K562 (cell line): ENCODE measurements at regions not wholly inside any gene's neighbourhood (a gene's known extent, or its start where the extent isn't known, plus 50 kb on each side); places are given as distances from the start of the nearest gene placed in this dataset.

Source experiments
- BRF2 ChIP-seq: IDR thresholded peaks from 3 replicates; pipeline ENCODE4 v1.6.1; 2011; ENCODE audit warnings: borderline replicate concordance, mild to moderate bottlenecking; ENCODE audit not compliant: insufficient read length, insufficient read depth
- EHMT2 ChIP-seq: fragments of 450-650 bp; IDR thresholded peaks from 2 replicates; pipeline ENCODE4 v1.6.1; 2018; ENCODE audit warnings: antibody characterized with exemption
- EP400 ChIP-seq: fragments of 450-650 bp; IDR thresholded peaks from 2 replicates; pipeline ENCODE4 v1.6.1; 2017; ENCODE audit warnings: antibody characterized with exemption, mild to moderate bottlenecking, moderate library complexity
- IFI16 ChIP-seq: fragments of 250-450 bp; sonication (Bioruptor Pico); IDR thresholded peaks from 2 replicates; pipeline ENCODE4 v2.1.2; 2022; ENCODE audit warnings: mild to moderate bottlenecking, inconsistent platforms
- MED1 ChIP-seq: sonication (generic); formaldehyde crosslinking; IDR thresholded peaks from 2 replicates; pipeline ENCODE4 v1.8.1; 2023; ENCODE audit warnings: missing genetic modification reagents, borderline replicate concordance
- NELFE ChIP-seq: IDR thresholded peaks from 2 replicates; pipeline ENCODE4 v1.6.1; 2011; ENCODE audit warnings: mild to moderate bottlenecking; ENCODE audit not compliant: insufficient read depth, insufficient read length
- NR2C1 ChIP-seq, 2 experiments: fragments of 450-650 bp; IDR thresholded peaks; 2 replicates each; pipeline ENCODE4 v1.6.1; 2017; ENCODE audit warnings: mild to moderate bottlenecking in 2 of 2, antibody characterized with exemption in 1 of 2, inconsistent platforms in 1 of 2, missing compliant biosample characterization in 1 of 2, missing genetic modification characterization in 1 of 2
- PCBP2 ChIP-seq: fragments of 200-400 bp; formaldehyde crosslinking; IDR thresholded peaks from 2 replicates; pipeline ENCODE4 v1.6.1; 2018; ENCODE audit warnings: low read length, low read depth, mild to moderate bottlenecking, moderate library complexity; ENCODE audit not compliant: poor library complexity, severe bottlenecking
- PRMT5 ChIP-seq: sonication (generic); formaldehyde crosslinking; IDR thresholded peaks from 2 replicates; pipeline ENCODE4 v1.5.0; 2020; ENCODE audit warnings: missing genetic modification reagents
- RERE ChIP-seq: sonication (generic); formaldehyde crosslinking; IDR thresholded peaks from 2 replicates; pipeline ENCODE4 v1.8.0; 2023; ENCODE audit warnings: missing genetic modification reagents, mild to moderate bottlenecking, borderline replicate concordance
- ZBTB34 ChIP-seq: fragments of 250-450 bp; sonication (Bioruptor Pico); IDR thresholded peaks from 2 replicates; pipeline ENCODE4 v1.8.0; 2021; ENCODE audit warnings: mild to moderate bottlenecking, moderate library complexity
- ZMIZ1 ChIP-seq, 2 experiments: fragments of 150-350 bp in 1 of 2; IDR thresholded peaks; 2 replicates each; pipeline ENCODE4 v1.6.1; 2012 to 2016; ENCODE audit warnings: low read depth in 2 of 2, low read length in 2 of 2, mild to moderate bottlenecking in 1 of 2, moderate library complexity in 1 of 2
- ZNF696 ChIP-seq: fragments of 250-450 bp; sonication (Bioruptor Pico); conservative IDR thresholded peaks from 2 replicates; pipeline ENCODE4 v1.4.0; 2020; ENCODE audit warnings: mild to moderate bottlenecking, moderate library complexity
- ZNF740 ChIP-seq, 3 experiments: fragments of 200-800 bp in 1 of 3; sonication (Bioruptor generic) in 1 of 3; sonication (generic) in 1 of 3; formaldehyde crosslinking in 1 of 3; IDR thresholded peaks; 2 replicates each; pipeline versions ENCODE4 v1.6.1 to v1.8.0; 2016 to 2022; ENCODE audit warnings: mild to moderate bottlenecking in 2 of 3, missing compliant biosample characterization in 2 of 3, missing genetic modification characterization in 2 of 3, missing genetic modification reagents in 1 of 3

- TF ChIP-seq ZBTB34 (CRISPR knock-in tag) (no peak), BRF2 (no peak), ZMIZ1 (IDR thresholded peaks at IDR 0.05; ENCODE audit: low read depth in 2 of 2, low read length in 2 of 2) (no peak), ZNF696 (CRISPR knock-in tag) (no peak), PCBP2 (no peak), IFI16 (CRISPR knock-in tag) (no peak), MED1 (CRISPR knock-in tag) (no peak), RERE (CRISPR knock-in tag) (no peak), NELFE (no peak), ZNF740 (CRISPR knock-in tag; IDR thresholded peaks at IDR 0.05) (no peak), ZNF740 (tag; IDR thresholded peaks at IDR 0.05) (no peak), EP400 (no peak), EHMT2 (no peak), NR2C1 (IDR thresholded peaks at IDR 0.05) (no peak), NR2C1 (tag; IDR thresholded peaks at IDR 0.05) (no peak), PRMT5 (no peak)
Observed at GRCh38 chr13:33381180-33381579, 95.6 kb upstream of the STARD13 start (continued).
